Right lobe of liver (tissue), 4 donors: ENCODE measurements at regions not wholly inside any gene's neighbourhood (a gene's known extent, or its start where the extent isn't known, plus 50 kb on each side); places are given as distances from the start of the nearest gene placed in this dataset.

Experiments used
- POLR2A ChIP-seq: fragments of 450-650 bp; IDR thresholded peaks from one replicate; pipeline ENCODE4 v1.6.1; 2017; ENCODE audit warnings: antibody characterized with exemption, mild to moderate bottlenecking
- TF ChIP-seq, protein P1 (sequence below), 4 donors: fragments of 200-600 bp in 3 of 4; fragments of 450-650 bp in 1 of 4; IDR thresholded peaks; one replicate each; pipeline versions ENCODE4 v1.5.1 to v1.8.0; 2016 to 2022; ENCODE audit warnings: antibody characterized with exemption in 4 of 4, mild to moderate bottlenecking in 2 of 4
- donor health status: DM: no; HTN: no; CAD: no.
- donor health status: DM: no; HTN: no; CAD: no.
- donor health status: DM: no; HTN: yes; CAD: no.

DNA sequence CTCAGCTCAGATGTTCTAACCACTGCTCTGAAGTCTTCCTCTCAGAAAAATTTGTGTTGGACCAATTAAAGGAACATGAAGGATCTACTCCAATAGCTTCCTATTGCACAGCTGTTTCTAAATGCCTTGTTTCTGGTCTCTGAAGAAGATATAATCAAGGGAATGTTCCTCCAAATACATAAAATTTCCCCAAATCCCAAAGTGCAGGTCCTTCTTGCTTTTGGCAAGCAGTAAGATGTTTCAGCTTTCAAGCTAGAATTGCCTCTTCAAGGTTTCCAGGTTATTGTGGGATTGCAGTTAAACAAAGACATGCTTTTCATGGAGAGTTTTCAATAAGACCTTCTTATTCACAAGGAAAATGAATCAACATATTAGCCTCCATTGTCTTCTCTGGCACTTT, 574.5 kb upstream of the SLIT2 start:
- TF ChIP-seq, protein P1, sequence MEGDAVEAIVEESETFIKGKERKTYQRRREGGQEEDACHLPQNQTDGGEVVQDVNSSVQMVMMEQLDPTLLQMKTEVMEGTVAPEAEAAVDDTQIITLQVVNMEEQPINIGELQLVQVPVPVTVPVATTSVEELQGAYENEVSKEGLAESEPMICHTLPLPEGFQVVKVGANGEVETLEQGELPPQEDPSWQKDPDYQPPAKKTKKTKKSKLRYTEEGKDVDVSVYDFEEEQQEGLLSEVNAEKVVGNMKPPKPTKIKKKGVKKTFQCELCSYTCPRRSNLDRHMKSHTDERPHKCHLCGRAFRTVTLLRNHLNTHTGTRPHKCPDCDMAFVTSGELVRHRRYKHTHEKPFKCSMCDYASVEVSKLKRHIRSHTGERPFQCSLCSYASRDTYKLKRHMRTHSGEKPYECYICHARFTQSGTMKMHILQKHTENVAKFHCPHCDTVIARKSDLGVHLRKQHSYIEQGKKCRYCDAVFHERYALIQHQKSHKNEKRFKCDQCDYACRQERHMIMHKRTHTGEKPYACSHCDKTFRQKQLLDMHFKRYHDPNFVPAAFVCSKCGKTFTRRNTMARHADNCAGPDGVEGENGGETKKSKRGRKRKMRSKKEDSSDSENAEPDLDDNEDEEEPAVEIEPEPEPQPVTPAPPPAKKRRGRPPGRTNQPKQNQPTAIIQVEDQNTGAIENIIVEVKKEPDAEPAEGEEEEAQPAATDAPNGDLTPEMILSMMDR (IDR thresholded peaks at IDR 0.05), result no peak
- TF ChIP-seq POLR2A, result no peak
